ENCODE measurements at regions not wholly inside any gene's neighbourhood (a gene's known extent, or its start where the extent isn't known, plus 50 kb on each side); places are given as distances from the start of the nearest gene placed in this dataset.

DNA sequence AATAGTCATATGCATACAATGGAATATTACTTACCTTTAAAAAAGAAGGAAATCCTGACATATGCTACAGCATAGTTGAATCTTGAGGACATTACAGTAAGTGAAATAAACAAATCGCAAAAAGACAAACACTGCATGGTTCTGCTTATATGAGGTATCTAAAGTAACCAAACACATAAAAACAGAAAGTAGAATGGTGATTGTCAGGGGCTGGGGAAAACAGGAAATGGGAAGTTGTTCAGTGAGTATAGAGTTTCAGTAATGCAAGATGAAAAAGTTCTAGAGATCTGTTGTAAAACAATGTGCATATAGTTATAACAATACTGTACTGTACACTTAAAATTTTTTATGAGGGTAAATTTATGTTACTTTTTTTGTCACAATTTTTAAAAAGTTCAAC is 219.4 kb downstream of the KLF5 start:
- no peak for ATAC-seq
- Mint-ChIP-seq H3K4me3 (no peak overlapping the region), H3K27ac (no peak overlapping the region), H3K4me1 (peaks cover 5% of the 10 kb centered on the region), H3K9me3 (peaks cover 35% of the 10 kb centered on the region), H3K27me3 (ENCODE audit: low read depth) (no peaks in the 10 kb centered on the region), H3K36me3 (no peaks in the 10 kb centered on the region)
- no peak for DNase-seq (ENCODE audit: low spot score)
- TF ChIP-seq FOXK1 (CRISPR knock-in tag; IDR thresholded peaks at IDR 0.05) (no peak), ATF1 (CRISPR knock-in tag; IDR thresholded peaks at IDR 0.05) (no peak), SMAD4 (CRISPR knock-in tag; IDR thresholded peaks at IDR 0.05) (no peak), CBFB (CRISPR knock-in tag; IDR thresholded peaks at IDR 0.05; ENCODE audit: low read depth) (no peak), ESRRA (CRISPR knock-in tag; IDR thresholded peaks at IDR 0.05; ENCODE audit: borderline replicate concordance) (no peak), NR1H2 (CRISPR knock-in tag; IDR thresholded peaks at IDR 0.05) (no peak), OVOL2 (CRISPR knock-in tag; IDR thresholded peaks at IDR 0.05; ENCODE audit: borderline replicate concordance) (no peak), NR2C2 (CRISPR knock-in tag; IDR thresholded peaks at IDR 0.05) (no peak)
- TF ChIP-seq, protein P1, sequence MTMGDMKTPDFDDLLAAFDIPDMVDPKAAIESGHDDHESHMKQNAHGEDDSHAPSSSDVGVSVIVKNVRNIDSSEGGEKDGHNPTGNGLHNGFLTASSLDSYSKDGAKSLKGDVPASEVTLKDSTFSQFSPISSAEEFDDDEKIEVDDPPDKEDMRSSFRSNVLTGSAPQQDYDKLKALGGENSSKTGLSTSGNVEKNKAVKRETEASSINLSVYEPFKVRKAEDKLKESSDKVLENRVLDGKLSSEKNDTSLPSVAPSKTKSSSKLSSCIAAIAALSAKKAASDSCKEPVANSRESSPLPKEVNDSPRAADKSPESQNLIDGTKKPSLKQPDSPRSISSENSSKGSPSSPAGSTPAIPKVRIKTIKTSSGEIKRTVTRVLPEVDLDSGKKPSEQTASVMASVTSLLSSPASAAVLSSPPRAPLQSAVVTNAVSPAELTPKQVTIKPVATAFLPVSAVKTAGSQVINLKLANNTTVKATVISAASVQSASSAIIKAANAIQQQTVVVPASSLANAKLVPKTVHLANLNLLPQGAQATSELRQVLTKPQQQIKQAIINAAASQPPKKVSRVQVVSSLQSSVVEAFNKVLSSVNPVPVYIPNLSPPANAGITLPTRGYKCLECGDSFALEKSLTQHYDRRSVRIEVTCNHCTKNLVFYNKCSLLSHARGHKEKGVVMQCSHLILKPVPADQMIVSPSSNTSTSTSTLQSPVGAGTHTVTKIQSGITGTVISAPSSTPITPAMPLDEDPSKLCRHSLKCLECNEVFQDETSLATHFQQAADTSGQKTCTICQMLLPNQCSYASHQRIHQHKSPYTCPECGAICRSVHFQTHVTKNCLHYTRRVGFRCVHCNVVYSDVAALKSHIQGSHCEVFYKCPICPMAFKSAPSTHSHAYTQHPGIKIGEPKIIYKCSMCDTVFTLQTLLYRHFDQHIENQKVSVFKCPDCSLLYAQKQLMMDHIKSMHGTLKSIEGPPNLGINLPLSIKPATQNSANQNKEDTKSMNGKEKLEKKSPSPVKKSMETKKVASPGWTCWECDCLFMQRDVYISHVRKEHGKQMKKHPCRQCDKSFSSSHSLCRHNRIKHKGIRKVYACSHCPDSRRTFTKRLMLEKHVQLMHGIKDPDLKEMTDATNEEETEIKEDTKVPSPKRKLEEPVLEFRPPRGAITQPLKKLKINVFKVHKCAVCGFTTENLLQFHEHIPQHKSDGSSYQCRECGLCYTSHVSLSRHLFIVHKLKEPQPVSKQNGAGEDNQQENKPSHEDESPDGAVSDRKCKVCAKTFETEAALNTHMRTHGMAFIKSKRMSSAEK (CRISPR knock-in tag; IDR thresholded peaks at IDR 0.05; ENCODE audit: borderline replicate concordance) = no peak
- TF ChIP-seq, protein P2, sequence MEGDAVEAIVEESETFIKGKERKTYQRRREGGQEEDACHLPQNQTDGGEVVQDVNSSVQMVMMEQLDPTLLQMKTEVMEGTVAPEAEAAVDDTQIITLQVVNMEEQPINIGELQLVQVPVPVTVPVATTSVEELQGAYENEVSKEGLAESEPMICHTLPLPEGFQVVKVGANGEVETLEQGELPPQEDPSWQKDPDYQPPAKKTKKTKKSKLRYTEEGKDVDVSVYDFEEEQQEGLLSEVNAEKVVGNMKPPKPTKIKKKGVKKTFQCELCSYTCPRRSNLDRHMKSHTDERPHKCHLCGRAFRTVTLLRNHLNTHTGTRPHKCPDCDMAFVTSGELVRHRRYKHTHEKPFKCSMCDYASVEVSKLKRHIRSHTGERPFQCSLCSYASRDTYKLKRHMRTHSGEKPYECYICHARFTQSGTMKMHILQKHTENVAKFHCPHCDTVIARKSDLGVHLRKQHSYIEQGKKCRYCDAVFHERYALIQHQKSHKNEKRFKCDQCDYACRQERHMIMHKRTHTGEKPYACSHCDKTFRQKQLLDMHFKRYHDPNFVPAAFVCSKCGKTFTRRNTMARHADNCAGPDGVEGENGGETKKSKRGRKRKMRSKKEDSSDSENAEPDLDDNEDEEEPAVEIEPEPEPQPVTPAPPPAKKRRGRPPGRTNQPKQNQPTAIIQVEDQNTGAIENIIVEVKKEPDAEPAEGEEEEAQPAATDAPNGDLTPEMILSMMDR (IDR thresholded peaks at IDR 0.05) = no peak
- POLR2A ChIA-PET = no interaction called here
- CTCF ChIA-PET = no interaction called here

DNA sequence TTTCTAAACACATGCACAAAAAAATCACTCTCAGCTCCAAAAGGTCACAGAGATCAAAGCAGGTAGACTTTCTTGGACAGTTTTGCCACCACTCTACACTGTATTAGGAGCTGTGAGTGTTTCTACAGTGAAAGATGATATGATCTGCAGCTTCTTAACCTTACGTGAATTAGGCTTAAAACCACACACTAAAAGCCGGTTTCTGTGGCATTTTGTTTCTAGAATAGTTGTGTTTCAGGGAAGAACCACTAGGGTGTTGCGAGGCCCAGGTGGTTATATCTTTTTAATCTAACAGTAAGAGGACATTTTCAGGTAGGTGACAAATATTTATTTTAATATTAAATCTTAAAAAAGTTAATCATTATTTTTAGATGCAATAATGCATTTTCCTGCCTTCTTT is 216.4 kb downstream of the KLF5 start:
- POLR2A ChIA-PET = no interaction called here
- H3K4me3 Mint-ChIP-seq = no peak overlapping the region
- DNase-seq (ENCODE audit: low spot score) (no peak), ATAC-seq (0 out of 2 replicates have a peak, but pooled peaks have one; percentile 30)
- H3K4me1 Mint-ChIP-seq = peaks cover 5% of the 10 kb centered on the region
- no peaks in the 10 kb centered on the region for H3K36me3 Mint-ChIP-seq
- no peak overlapping the region for H3K27ac Mint-ChIP-seq
- no peak for TF ChIP-seq FOXP1 (CRISPR knock-in tag; IDR thresholded peaks at IDR 0.05; ENCODE audit: borderline replicate concordance)
- TF ChIP-seq OVOL2 (CRISPR knock-in tag; IDR thresholded peaks at IDR 0.05; ENCODE audit: borderline replicate concordance) = no peak
- no peak for TF ChIP-seq JUN (CRISPR knock-in tag; IDR thresholded peaks at IDR 0.05)
- TF ChIP-seq ZNF317 (CRISPR knock-in tag; IDR thresholded peaks at IDR 0.05; ENCODE audit: borderline replicate concordance, low read depth) = no peak
- no peak for TF ChIP-seq ZNF232 (CRISPR knock-in tag; IDR thresholded peaks at IDR 0.05)
- TF ChIP-seq FOXK1 (CRISPR knock-in tag; IDR thresholded peaks at IDR 0.05) = no peak
- no peak for TF ChIP-seq FOXJ3 (CRISPR knock-in tag; IDR thresholded peaks at IDR 0.05; ENCODE audit: borderline replicate concordance)
- no peak for TF ChIP-seq ZNF671 (CRISPR knock-in tag; IDR thresholded peaks at IDR 0.05)
- TF ChIP-seq, protein P3, sequence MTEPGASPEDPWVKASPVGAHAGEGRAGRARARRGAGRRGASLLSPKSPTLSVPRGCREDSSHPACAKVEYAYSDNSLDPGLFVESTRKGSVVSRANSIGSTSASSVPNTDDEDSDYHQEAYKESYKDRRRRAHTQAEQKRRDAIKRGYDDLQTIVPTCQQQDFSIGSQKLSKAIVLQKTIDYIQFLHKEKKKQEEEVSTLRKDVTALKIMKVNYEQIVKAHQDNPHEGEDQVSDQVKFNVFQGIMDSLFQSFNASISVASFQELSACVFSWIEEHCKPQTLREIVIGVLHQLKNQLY (CRISPR knock-in tag; IDR thresholded peaks at IDR 0.05) = no peak
- TF ChIP-seq, protein P4, sequence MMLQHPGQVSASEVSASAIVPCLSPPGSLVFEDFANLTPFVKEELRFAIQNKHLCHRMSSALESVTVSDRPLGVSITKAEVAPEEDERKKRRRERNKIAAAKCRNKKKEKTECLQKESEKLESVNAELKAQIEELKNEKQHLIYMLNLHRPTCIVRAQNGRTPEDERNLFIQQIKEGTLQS (CRISPR knock-in tag; conservative IDR thresholded peaks at IDR 0.05) = no peak
- TF ChIP-seq KAT7 (CRISPR knock-in tag; IDR thresholded peaks at IDR 0.05; ENCODE audit: borderline replicate concordance) = no peak
- TF ChIP-seq, protein P5, sequence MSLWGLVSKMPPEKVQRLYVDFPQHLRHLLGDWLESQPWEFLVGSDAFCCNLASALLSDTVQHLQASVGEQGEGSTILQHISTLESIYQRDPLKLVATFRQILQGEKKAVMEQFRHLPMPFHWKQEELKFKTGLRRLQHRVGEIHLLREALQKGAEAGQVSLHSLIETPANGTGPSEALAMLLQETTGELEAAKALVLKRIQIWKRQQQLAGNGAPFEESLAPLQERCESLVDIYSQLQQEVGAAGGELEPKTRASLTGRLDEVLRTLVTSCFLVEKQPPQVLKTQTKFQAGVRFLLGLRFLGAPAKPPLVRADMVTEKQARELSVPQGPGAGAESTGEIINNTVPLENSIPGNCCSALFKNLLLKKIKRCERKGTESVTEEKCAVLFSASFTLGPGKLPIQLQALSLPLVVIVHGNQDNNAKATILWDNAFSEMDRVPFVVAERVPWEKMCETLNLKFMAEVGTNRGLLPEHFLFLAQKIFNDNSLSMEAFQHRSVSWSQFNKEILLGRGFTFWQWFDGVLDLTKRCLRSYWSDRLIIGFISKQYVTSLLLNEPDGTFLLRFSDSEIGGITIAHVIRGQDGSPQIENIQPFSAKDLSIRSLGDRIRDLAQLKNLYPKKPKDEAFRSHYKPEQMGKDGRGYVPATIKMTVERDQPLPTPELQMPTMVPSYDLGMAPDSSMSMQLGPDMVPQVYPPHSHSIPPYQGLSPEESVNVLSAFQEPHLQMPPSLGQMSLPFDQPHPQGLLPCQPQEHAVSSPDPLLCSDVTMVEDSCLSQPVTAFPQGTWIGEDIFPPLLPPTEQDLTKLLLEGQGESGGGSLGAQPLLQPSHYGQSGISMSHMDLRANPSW (CRISPR knock-in tag; conservative IDR thresholded peaks at IDR 0.05; ENCODE audit: low read depth) = no peak
- no peak for TF ChIP-seq GTF2I (CRISPR knock-in tag; conservative IDR thresholded peaks at IDR 0.05)
- TF ChIP-seq ZNF416 (CRISPR knock-in tag; IDR thresholded peaks at IDR 0.05) = no peak
- no peak for TF ChIP-seq TCF7 (CRISPR knock-in tag; IDR thresholded peaks at IDR 0.05; ENCODE audit: low read depth)
- peaks cover 24% of the 10 kb centered on the region for H3K9me3 Mint-ChIP-seq
- H3K27me3 Mint-ChIP-seq (ENCODE audit: low read depth) = no peaks in the 10 kb centered on the region
- CTCF ChIA-PET = interaction anchor here (0.5 kb wide), 1 partner anchor 87 kb away, joined by 4 read pairs; no protein-coding TSS in a partner anchor

Data from WTC11 (cell line).